COLO668 (cell line): ENCODE measurements at regions not wholly inside any gene's neighbourhood (a gene's known extent, or its start where the extent isn't known, plus 50 kb on each side); places are given as distances from the start of the nearest gene placed in this dataset.
"Not testable (repeated sequence)": the region's sequence is repeated elsewhere in the genome, so short reads cannot be mapped to it uniquely, and the experiment has no call there.

ENCODE experiments used
- DNase-seq: peaks from one replicate; lab custom pipeline; 2025; ENCODE audit not compliant: unreplicated experiment; lab: John Stamatoyannopoulos, UW

DNA sequence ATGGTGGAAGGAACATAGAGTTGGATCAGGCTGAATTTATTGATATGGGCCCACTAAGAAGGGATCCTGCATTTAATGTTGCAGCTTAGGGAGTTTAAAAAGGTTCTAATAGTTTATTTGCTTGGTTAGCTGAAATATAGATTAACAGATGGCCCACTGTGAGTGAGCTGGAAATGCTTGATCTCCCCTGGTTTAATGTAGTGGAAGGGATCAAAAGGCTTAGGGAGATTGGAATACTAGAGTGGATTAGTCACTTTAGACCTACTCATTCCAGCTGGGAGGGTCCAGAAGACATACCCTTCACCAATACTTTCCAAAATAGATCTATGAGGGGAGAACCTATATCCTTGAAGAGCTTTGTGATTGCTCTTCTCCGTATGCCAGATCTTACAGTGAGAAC is 130.1 kb upstream of the ZC3H12C start:
- no peak for DNase-seq

GRCh38 chr11:109964487-109964886 is 128.7 kb upstream of the ZC3H12C start:
- DNase-seq, result no peak

GRCh38 chr11:109965445-109965844 is 127.7 kb upstream of the ZC3H12C start:
- not testable (repeated sequence) for DNase-seq

DNA sequence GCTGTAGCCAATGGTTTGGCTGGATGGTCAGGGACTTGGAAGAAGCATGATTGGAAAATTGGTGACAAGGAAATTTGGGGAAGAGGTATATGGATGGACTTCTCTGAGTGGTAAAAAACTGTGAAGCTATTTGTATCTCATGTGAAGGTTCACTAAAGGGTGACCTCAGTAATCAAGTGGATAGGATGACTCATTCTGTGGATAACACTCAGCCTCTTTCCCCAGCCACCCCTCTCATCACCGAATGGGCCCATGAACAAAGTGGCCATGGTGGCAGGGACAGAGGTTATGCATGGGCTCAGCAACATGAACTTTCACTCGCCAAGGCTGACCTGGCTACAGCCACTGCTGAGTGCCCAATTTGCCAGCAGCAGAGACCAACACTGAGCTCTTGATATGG is 127.3 kb upstream of the ZC3H12C start:
- not testable (repeated sequence) for DNase-seq

DNA sequence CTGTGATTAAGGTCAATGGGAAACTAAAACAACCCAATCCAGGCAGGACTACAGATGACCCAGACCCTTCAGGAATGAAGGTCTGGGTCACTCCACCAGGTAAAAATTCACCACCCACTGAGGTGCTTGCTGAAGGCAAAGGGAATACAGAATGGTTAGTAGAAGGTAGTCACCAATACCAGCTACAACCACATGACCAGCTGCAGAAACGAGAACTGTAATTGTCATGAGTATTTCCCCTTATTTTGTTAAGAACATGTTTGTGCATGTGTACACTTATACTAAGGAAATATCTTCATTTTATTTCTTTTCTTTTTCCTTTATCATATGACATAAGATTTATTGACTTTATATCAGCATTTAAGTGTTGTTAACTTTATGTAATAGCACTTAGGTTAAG is 126.1 kb upstream of the ZC3H12C start:
- not testable (repeated sequence) for DNase-seq

GRCh38 chr11:109968299-109968698 is 124.9 kb upstream of the ZC3H12C start:
- DNase-seq, result no peak

GRCh38 chr11:109968781-109969180 is 124.4 kb upstream of the ZC3H12C start:
- no peak for DNase-seq

DNA sequence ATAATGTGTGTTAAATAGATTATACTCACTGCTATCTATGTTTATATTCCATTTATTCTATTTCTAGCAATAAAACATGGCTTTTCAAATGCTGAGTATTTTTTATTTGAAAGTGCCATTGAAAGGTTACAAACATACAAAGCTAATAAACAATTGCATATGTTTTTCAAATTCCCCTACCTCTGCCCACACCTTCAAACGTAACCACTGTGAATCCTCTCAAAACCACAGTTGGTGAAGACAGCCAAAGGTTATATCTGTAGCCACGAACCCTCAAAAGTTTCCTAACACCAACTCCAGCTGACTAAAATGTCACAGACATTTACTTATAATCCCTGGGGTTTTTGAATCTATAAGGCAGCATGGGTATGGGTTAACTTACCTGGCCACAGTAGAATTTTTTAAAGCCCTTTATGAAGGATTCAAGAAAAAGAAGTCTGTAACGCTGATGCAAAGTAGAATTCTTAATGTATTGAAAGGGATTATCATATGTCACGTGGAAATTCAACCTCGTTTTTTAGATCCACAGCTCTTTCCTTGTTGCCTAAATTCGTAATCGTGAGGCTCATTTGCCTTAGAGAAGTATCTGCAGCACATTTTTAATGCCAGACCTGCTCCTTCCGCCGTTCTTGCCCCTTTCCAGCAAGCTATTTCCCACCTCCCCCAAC is 122.5 kb upstream of the ZC3H12C start:
- DNase-seq, result no peak

- no peak for DNase-seq
Measured at GRCh38 chr11:109971184-109971523, 122.0 kb upstream of the ZC3H12C start.

- no peak for DNase-seq
Measured at GRCh38 chr11:109972181-109972715, 120.9 kb upstream of the ZC3H12C start.

- no peak for DNase-seq
Measured at GRCh38 chr11:109972939-109973338, 120.3 kb upstream of the ZC3H12C start.

- DNase-seq, result no peak
Measured at GRCh38 chr11:109973486-109973885, 119.7 kb upstream of the ZC3H12C start.

GRCh38 chr11:109974523-109974922 is 118.7 kb upstream of the ZC3H12C start:
- no peak for DNase-seq

GRCh38 chr11:109978895-109979294 is 114.3 kb upstream of the ZC3H12C start:
- no peak for DNase-seq

GRCh38 chr11:109981031-109981636 is 112.1 kb upstream of the ZC3H12C start:
- DNase-seq, result no peak

GRCh38 chr11:109983358-109983757 is 109.8 kb upstream of the ZC3H12C start:
- DNase-seq, result no peak

DNA sequence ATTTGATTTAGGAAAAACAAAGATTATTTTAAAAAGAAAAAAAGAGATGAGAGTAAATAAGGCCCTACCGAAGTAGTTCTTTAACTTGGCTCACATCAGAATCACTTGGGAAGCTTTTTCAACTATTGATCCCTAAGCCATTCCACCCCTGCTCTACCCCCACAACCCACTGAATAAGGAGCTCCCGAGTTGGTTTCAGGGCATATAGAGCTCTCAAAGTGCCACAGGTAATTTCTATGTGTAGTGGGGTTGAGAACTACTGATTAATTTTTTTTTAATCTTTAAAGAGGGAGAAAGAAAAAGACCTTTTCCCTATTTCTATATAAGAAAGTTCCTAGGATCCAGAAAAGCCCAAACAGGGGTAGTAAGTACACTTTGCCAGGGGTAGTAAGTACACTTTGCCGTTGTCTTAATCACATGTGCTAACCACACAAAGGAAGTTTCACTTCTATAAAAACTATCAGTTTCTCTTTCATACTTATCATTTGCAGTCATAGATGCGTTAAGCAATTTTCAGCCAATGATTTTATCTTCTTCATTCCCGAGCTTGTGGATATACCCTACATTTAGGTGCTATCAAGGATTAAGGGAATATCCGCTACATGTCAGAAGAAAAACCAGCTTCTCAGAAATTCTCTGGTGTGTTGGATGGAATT is 108.4 kb upstream of the ZC3H12C start:
- no peak for DNase-seq

GRCh38 chr11:109986488-109986887 is 106.7 kb upstream of the ZC3H12C start:
- no peak for DNase-seq

GRCh38 chr11:109991835-109992234 is 101.4 kb upstream of the ZC3H12C start:
- no peak for DNase-seq

DNA sequence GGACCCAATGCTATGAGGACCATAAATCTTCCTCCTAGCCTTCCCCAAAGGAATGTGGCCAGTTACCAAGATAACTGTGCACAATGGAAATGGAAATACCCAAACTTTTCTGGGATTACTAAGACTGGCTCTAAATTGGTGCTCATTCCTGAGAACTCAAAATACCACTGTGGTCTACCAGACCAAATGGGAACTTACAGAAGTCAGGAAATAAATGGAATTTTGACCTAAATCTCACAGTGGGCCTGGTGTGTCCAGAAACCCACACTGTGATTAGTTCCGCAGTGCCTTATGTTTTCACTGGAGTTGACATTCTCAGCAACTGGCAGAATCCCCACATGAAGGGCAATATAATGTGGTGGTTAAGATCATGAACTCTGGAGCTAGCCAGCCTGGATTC is 99.4 kb upstream of the ZC3H12C start:
- DNase-seq, result no peak

GRCh38 chr11:109994907-109995306 is 98.3 kb upstream of the ZC3H12C start:
- DNase-seq, result no peak

DNA sequence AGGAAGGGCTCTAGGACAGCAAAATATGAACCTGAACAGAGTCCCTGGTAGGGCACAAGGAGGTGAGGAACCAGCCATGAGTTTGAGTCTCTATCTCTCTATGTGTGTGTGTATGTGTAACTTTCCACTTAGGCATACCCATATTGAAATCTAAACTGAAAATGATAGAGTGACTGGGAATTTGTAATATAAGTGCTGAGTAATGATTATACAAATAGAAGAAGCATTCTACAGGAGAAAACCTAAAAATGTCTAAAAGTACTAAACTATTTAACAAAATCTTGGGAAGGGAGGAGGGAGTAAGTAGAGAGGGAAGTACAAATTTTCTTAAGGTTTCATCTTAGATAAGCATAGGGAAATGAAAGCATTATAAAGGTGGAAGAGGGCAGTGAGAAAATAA is 97.1 kb upstream of the ZC3H12C start:
- no peak for DNase-seq
